Mucosa of rectum (tissue), 2 donors: ENCODE measurements at regions not wholly inside any gene's neighbourhood (a gene's known extent, or its start where the extent isn't known, plus 50 kb on each side); places are given as distances from the start of the nearest gene placed in this dataset.

Experiments used
- H3K27ac ChIP-seq, 2 donors: one replicate each; pipeline ENCODE4 v1.7.0; 2013; ENCODE audit warnings: inconsistent platforms in 2 of 2, low read depth in 2 of 2, low read length in 2 of 2
- H3K27me3 ChIP-seq, 2 donors: one replicate each; pipeline ENCODE4 v1.7.0; 2013; ENCODE audit warnings: low read length in 2 of 2; ENCODE audit not compliant: control insufficient read depth in 2 of 2, insufficient read depth in 2 of 2
- H3K36me3 ChIP-seq, 2 donors: one replicate each; pipeline ENCODE4 v1.7.0; 2013; ENCODE audit warnings: low read length in 2 of 2; ENCODE audit not compliant: control insufficient read depth in 2 of 2, insufficient read depth in 2 of 2
- H3K4me1 ChIP-seq, 2 donors: one replicate each; pipeline ENCODE4 v1.7.0; 2013; ENCODE audit warnings: low read length in 2 of 2, mild to moderate bottlenecking in 1 of 2; ENCODE audit not compliant: control insufficient read depth in 2 of 2, insufficient read depth in 2 of 2
- H3K4me3 ChIP-seq, 2 donors: one replicate each; pipeline ENCODE4 v1.7.0; 2013; ENCODE audit warnings: low read length in 2 of 2
- H3K9ac ChIP-seq, 2 donors: one replicate each; pipeline ENCODE4 v1.7.0; 2013; ENCODE audit warnings: low read length in 2 of 2, low read depth in 1 of 2, mild to moderate bottlenecking in 1 of 2
- H3K9me3 ChIP-seq, 2 donors: one replicate each; pipeline ENCODE4 v1.7.0; 2013; ENCODE audit warnings: low read length in 2 of 2; ENCODE audit not compliant: control insufficient read depth in 2 of 2
- donor health status: healthy.
- donor health status: Normal muscosa, but diverticular disease.

- H3K27ac ChIP-seq: no peak overlapping the region
- no peaks in the 10 kb centered on the region for H3K36me3 ChIP-seq
- H3K4me1 ChIP-seq: no peaks in the 10 kb centered on the region
- H3K9me3 ChIP-seq: no peaks in the 10 kb centered on the region
- no peak overlapping the region for H3K4me3 ChIP-seq
- H3K9ac ChIP-seq: no peak overlapping the region
- no peaks in the 10 kb centered on the region for H3K27me3 ChIP-seq
These were observed 50.7 kb upstream of the KLF7 start for GRCh38 chr2:207216457-207216856.

- no peak overlapping the region for H3K4me3 ChIP-seq
- H3K9ac ChIP-seq: no peak overlapping the region
These were observed 51.7 kb upstream of the KLF7 start for GRCh38 chr2:207217442-207217841.

GRCh38 chr2:207219081-207219630 lies 53.4 kb upstream of the KLF7 start:
- no peaks in the 10 kb centered on the region for H3K36me3 ChIP-seq
- no peak overlapping the region for H3K9ac ChIP-seq
- no peaks in the 10 kb centered on the region for H3K4me1 ChIP-seq
- no peaks in the 10 kb centered on the region for H3K9me3 ChIP-seq
- H3K4me3 ChIP-seq: no peak overlapping the region
- H3K27ac ChIP-seq: no peak overlapping the region
- peaks cover 0 to 2% of the 10 kb centered on the region in 2 donors for H3K27me3 ChIP-seq

More at GRCh38 chr2:207217442-207217841, 51.7 kb upstream of the KLF7 start:
- H3K9me3 ChIP-seq: no peaks in the 10 kb centered on the region
- no peak overlapping the region for H3K27ac ChIP-seq
- no peaks in the 10 kb centered on the region for H3K36me3 ChIP-seq
- no peaks in the 10 kb centered on the region for H3K4me1 ChIP-seq
- H3K27me3 ChIP-seq: peaks cover 0 to 2% of the 10 kb centered on the region in 2 donors

- Histone ChIP-seq H3K4me1 (no peaks in the 10 kb centered on the region), H3K4me3 (no peak overlapping the region), H3K9ac (no peak overlapping the region), H3K36me3 (no peaks in the 10 kb centered on the region), H3K27me3 (peaks cover 0 to 2% of the 10 kb centered on the region in 2 donors), H3K9me3 (no peaks in the 10 kb centered on the region), H3K27ac (no peak overlapping the region)
These were observed 54.1 kb upstream of the KLF7 start for GRCh38 chr2:207219676-207220501.

- H3K9me3 ChIP-seq: no peaks in the 10 kb centered on the region
- H3K27ac ChIP-seq: no peak overlapping the region
- peaks cover 0 to 2% of the 10 kb centered on the region in 2 donors for H3K27me3 ChIP-seq
- no peaks in the 10 kb centered on the region for H3K36me3 ChIP-seq
- no peaks in the 10 kb centered on the region for H3K4me1 ChIP-seq
- H3K4me3 ChIP-seq: no peak overlapping the region
- H3K9ac ChIP-seq: no peak overlapping the region
These were observed 56.0 kb upstream of the KLF7 start for GRCh38 chr2:207221731-207222130.

- no peaks in the 10 kb centered on the region for H3K9me3 ChIP-seq
- no peak overlapping the region for H3K4me3 ChIP-seq
- no peak overlapping the region for H3K27ac ChIP-seq
- no peak overlapping the region for H3K9ac ChIP-seq
- no peaks in the 10 kb centered on the region for H3K4me1 ChIP-seq
- peaks cover 0 to 2% of the 10 kb centered on the region in 2 donors for H3K27me3 ChIP-seq
- H3K36me3 ChIP-seq: no peaks in the 10 kb centered on the region
These were observed 57.3 kb upstream of the KLF7 start for GRCh38 chr2:207223051-207223450.

GRCh38 chr2:207224381-207224780 lies 58.6 kb upstream of the KLF7 start:
- no peaks in the 10 kb centered on the region for H3K9me3 ChIP-seq
- H3K4me3 ChIP-seq: no peak overlapping the region
- H3K27ac ChIP-seq: no peak overlapping the region
- H3K27me3 ChIP-seq: peaks cover 0 to 2% of the 10 kb centered on the region in 2 donors
- no peaks in the 10 kb centered on the region for H3K4me1 ChIP-seq
- no peak overlapping the region for H3K9ac ChIP-seq
- H3K36me3 ChIP-seq: no peaks in the 10 kb centered on the region

- H3K27ac ChIP-seq: no peak overlapping the region
- no peaks in the 10 kb centered on the region for H3K4me1 ChIP-seq
- no peaks in the 10 kb centered on the region for H3K9me3 ChIP-seq
- H3K27me3 ChIP-seq: peaks cover 0 to 2% of the 10 kb centered on the region in 2 donors
- H3K36me3 ChIP-seq: no peaks in the 10 kb centered on the region
- no peak overlapping the region for H3K9ac ChIP-seq
- no peak overlapping the region for H3K4me3 ChIP-seq
These were observed 59.2 kb upstream of the KLF7 start for GRCh38 chr2:207224791-207225482.

GRCh38 chr2:207225773-207226172 lies 60.0 kb upstream of the KLF7 start:
- Histone ChIP-seq H3K27ac (no peak overlapping the region), H3K4me3 (no peak overlapping the region), H3K27me3 (peaks cover 0 to 2% of the 10 kb centered on the region in 2 donors), H3K9me3 (no peaks in the 10 kb centered on the region), H3K4me1 (no peaks in the 10 kb centered on the region), H3K36me3 (no peaks in the 10 kb centered on the region), H3K9ac (no peak overlapping the region)

- no peak overlapping the region for H3K9ac ChIP-seq
- no peaks in the 10 kb centered on the region for H3K4me1 ChIP-seq
- H3K9me3 ChIP-seq: no peaks in the 10 kb centered on the region
- H3K4me3 ChIP-seq: no peak overlapping the region
- peaks cover 0 to 2% of the 10 kb centered on the region in 2 donors for H3K27me3 ChIP-seq
- no peaks in the 10 kb centered on the region for H3K36me3 ChIP-seq
- no peak overlapping the region for H3K27ac ChIP-seq
These were observed 60.5 kb upstream of the KLF7 start for GRCh38 chr2:207226243-207226642.
